ENCODE measurements at regions not wholly inside any gene's neighbourhood (a gene's known extent, or its start where the extent isn't known, plus 50 kb on each side); places are given as distances from the start of the nearest gene placed in this dataset.
A peak's percentile ranks its signal among the peaks of the same experiment; 100 is the strongest.

- Histone ChIP-seq H3K9me3 (peaks cover 0 to 7% (median 0%) of the 10 kb centered on the region in 3 donors), H3K4me3 (no peak overlapping the region), H3K27ac (no peak overlapping the region), H3K27me3 (no peaks in the 10 kb centered on the region), H3K36me3 (no peaks in the 10 kb centered on the region), H3K4me1 (peaks cover 0 to 8% (median 0%) of the 10 kb centered on the region in 3 donors)
- WGBS, 2 donors (ENCODE audit: low coverage in 1 of 2): 92 to 98% methylated on average over 4 to 9 of the region's 20 CpGs
- TF ChIP-seq POLR2AphosphoS5 (IDR thresholded peaks at IDR 0.05) (no peak), POLR2A (IDR thresholded peaks at IDR 0.05) (no peak), EP300 (IDR thresholded peaks at IDR 0.05) (no peak), CTCF (IDR thresholded peaks at IDR 0.05) (no peak)
- ATAC-seq: no peak
Measured at GRCh38 chr6:11648889-11649288, 111.3 kb downstream of the TMEM170B start.

- no peak overlapping the region for H3K4me3 ChIP-seq
- H3K27me3 ChIP-seq: no peaks in the 10 kb centered on the region
- H3K27ac ChIP-seq: peak overlapping the region in 3 of 4 donors; percentile 35 to 43 (median 35)
- peaks cover 0 to 7% (median 0%) of the 10 kb centered on the region in 3 donors for H3K9me3 ChIP-seq
- 48 to 71% methylated on average over 4 to 7 of the region's 7 CpGs for WGBS, 2 donors (ENCODE audit: low coverage in 1 of 2)
- peaks cover 0 to 13% (median 0%) of the 10 kb centered on the region in 3 donors for H3K4me1 ChIP-seq
- no peaks in the 10 kb centered on the region for H3K36me3 ChIP-seq
- TF ChIP-seq CTCF (IDR thresholded peaks at IDR 0.05) (no peak), POLR2AphosphoS5 (IDR thresholded peaks at IDR 0.05) (peak; percentile 29)
- ATAC-seq: peak; percentile 47
Measured at GRCh38 chr6:11650025-11650696, 112.6 kb downstream of the TMEM170B start.

DNA sequence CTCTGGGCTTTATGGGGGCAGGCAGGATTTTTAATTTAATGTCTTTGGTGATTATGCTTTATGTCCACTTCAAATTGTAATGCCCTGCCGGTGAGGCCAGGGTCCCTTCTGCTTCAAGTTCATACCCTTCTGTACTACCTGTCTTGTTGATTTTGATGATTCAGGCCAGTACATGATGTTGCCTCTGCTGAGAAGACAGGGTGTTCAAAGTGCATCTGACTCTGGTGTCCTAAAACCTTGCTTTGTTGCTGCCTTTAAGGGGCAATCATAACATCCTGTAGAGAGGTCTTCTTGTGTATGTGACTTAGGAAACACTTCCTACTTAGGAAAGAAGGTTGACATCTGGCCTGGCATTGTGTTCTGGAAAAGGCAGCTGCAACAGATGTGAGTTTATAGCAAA, 113.2 kb downstream of the TMEM170B start:
- TF ChIP-seq CTCF (IDR thresholded peaks at IDR 0.05) (no peak), POLR2A (IDR thresholded peaks at IDR 0.05) (no peak), POLR2AphosphoS5 (IDR thresholded peaks at IDR 0.05) (no peak), EP300 (IDR thresholded peaks at IDR 0.05) (no peak)
- H3K27ac ChIP-seq: peak overlapping the region in 3 of 4 donors; percentile 35 to 43 (median 35)
- no peaks in the 10 kb centered on the region for H3K27me3 ChIP-seq
- peaks cover 0 to 7% (median 0%) of the 10 kb centered on the region in 3 donors for H3K9me3 ChIP-seq
- H3K36me3 ChIP-seq: no peaks in the 10 kb centered on the region
- WGBS, 2 donors (ENCODE audit: low coverage in 1 of 2): no CpG with 5 or more reads among the region's 1 CpG
- ATAC-seq: peak; percentile 7
- H3K4me1 ChIP-seq: peaks cover 0 to 18% (median 0%) of the 10 kb centered on the region in 3 donors
- H3K4me3 ChIP-seq: no peak overlapping the region

GRCh38 chr6:11653028-11653583, 115.6 kb downstream of the TMEM170B start:
- no peak overlapping the region for H3K4me3 ChIP-seq
- H3K27ac ChIP-seq: peak overlapping the region in 1 of 4 donors; percentile 19
- H3K27me3 ChIP-seq: no peaks in the 10 kb centered on the region
- H3K4me1 ChIP-seq: peaks cover 0 to 27% (median 0%) of the 10 kb centered on the region in 3 donors
- WGBS, 2 donors (ENCODE audit: low coverage in 1 of 2): 32% methylated on average over 6 of the region's 8 CpGs; no CpG with 5 or more reads in 1 of the 2 donors
- no peaks in the 10 kb centered on the region for H3K36me3 ChIP-seq
- no peak for ATAC-seq
- peaks cover 0 to 3% (median 0%) of the 10 kb centered on the region in 3 donors for H3K9me3 ChIP-seq
- TF ChIP-seq CTCF (IDR thresholded peaks at IDR 0.05): no peak
- TF ChIP-seq EP300 (IDR thresholded peaks at IDR 0.05): no peak
- no peak for TF ChIP-seq POLR2AphosphoS5 (IDR thresholded peaks at IDR 0.05)
- no peak for TF ChIP-seq POLR2A (IDR thresholded peaks at IDR 0.05)

DNA sequence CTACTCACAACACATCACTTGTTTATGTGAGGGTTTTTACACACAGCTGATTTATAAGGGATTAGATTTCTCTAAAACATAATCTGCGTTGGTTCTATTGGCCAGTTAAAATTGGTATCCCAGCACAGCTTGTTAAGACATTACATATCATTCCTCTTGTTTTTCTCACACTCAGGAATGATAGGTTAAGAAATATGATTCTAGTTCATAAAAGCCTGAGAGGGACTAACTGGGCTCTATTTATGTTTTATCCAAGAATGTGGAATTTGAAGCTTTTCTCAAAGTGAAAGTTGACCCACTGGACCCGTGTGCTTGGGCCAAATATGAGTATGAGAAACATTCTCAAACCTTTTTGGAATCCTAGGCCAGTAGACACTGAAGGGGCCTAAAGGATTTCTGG, 117.3 kb downstream of the TMEM170B start:
- ATAC-seq: no peak
- H3K4me1 ChIP-seq: peaks cover 0 to 27% (median 0%) of the 10 kb centered on the region in 3 donors
- no peaks in the 10 kb centered on the region for H3K9me3 ChIP-seq
- no peak overlapping the region for H3K4me3 ChIP-seq
- WGBS, 2 donors (ENCODE audit: low coverage in 1 of 2): 27 to 65% methylated on average over 2 of the region's 2 CpGs
- TF ChIP-seq CTCF (IDR thresholded peaks at IDR 0.05) (no peak), POLR2A (IDR thresholded peaks at IDR 0.05) (no peak), POLR2AphosphoS5 (IDR thresholded peaks at IDR 0.05) (no peak), EP300 (IDR thresholded peaks at IDR 0.05) (no peak)
- H3K36me3 ChIP-seq: no peaks in the 10 kb centered on the region
- H3K27me3 ChIP-seq: no peaks in the 10 kb centered on the region
- no peak overlapping the region for H3K27ac ChIP-seq

All from gastroesophageal sphincter (tissue), 4 donors.